Mucosa of descending colon (tissue), 3 donors: ENCODE measurements at regions not wholly inside any gene's neighbourhood (a gene's known extent, or its start where the extent isn't known, plus 50 kb on each side); places are given as distances from the start of the nearest gene placed in this dataset.

Experiments
- ATAC-seq: fragments of 200-7000 bp; cut with Tn5 transposase; one replicate; pipeline ENCODE4 v1.9.1; 2020; ENCODE audit warnings: mild to moderate bottlenecking, moderate library complexity
- DNase-seq, 3 donors: peaks; one replicate each; pipeline ENCODE4 v3.0.0-alpha.2; 2020
- H3K36me3 ChIP-seq: fragments of 200-600 bp; one replicate; pipeline ENCODE4 v1.8.0; 2021; ENCODE audit warnings: low read depth, mild to moderate bottlenecking
- H3K4me1 ChIP-seq: fragments of 200-600 bp; one replicate; pipeline ENCODE4 v1.8.0; 2021; ENCODE audit warnings: low read depth, mild to moderate bottlenecking
- H3K4me3 ChIP-seq: fragments of 200-600 bp; one replicate; pipeline ENCODE4 v1.8.0; 2021; ENCODE audit warnings: mild to moderate bottlenecking
- H3K9me3 ChIP-seq: fragments of 200-600 bp; one replicate; pipeline ENCODE4 v1.8.0; 2021; ENCODE audit warnings: mild to moderate bottlenecking
- CTCF ChIP-seq: fragments of 200-600 bp; IDR thresholded peaks from one replicate; pipeline ENCODE4 v1.8.0; 2022; ENCODE audit warnings: antibody characterized with exemption, mild to moderate bottlenecking
- intact Hi-C, 2 donors: fragments of 100-400 bp; cut with DNase I in 1 of 2; cut with micrococcal nuclease in 1 of 2; formaldehyde crosslinking; loops; one replicate each; pipeline versions ENCODE4 v1.11.0 to v1.11.1; 2022; cut with DNase I, micrococcal nuclease
- donor health status: DM: no; HTN: no; CAD: no; lungs with moderate emphysema.
- donor health status: DM: no; HTN: no; CAD: no.
- donor health status: DM: no; HTN: yes; CAD: no.

GRCh38 chr13:84481958-84482357 is 599.7 kb upstream of the SLITRK1 start:
- DNase-seq (no peak), ATAC-seq (no peak)
- Histone ChIP-seq H3K9me3 (no peaks in the 10 kb centered on the region), H3K36me3 (no peaks in the 10 kb centered on the region), H3K4me3 (no peak overlapping the region), H3K4me1 (no peaks in the 10 kb centered on the region)
- intact Hi-C loops: no loop called here
- no peak for TF ChIP-seq CTCF

DNA sequence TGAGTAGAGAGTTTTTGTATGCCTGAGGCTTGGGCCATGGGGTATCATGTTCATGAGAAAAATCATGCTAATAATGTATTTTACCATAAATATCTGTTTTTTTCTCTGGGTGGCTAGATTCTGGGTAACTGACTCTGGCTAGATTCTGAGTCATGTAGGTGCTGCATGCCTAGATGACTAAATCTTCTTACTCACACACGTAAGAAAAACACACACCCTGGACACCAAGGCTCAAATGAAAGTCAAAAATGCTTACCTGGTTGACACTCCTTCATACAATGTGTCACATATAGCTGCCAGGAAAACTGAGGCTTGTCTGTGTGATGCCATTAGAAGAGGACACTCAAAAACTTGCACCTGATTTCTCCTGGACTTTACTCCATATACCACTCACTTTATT is 597.4 kb upstream of the SLITRK1 start:
- no peak for DNase-seq
- Histone ChIP-seq H3K36me3 (no peaks in the 10 kb centered on the region), H3K4me1 (no peaks in the 10 kb centered on the region), H3K9me3 (peaks cover 8% of the 10 kb centered on the region), H3K4me3 (no peak overlapping the region)
- no peak for ATAC-seq
- intact Hi-C loops: no loop called here
- TF ChIP-seq CTCF: no peak

GRCh38 chr13:84470528-84470927 is 588.3 kb upstream of the SLITRK1 start:
- TF ChIP-seq CTCF: no peak
- Histone ChIP-seq H3K4me3 (no peak overlapping the region), H3K4me1 (no peaks in the 10 kb centered on the region), H3K9me3 (peaks cover 10% of the 10 kb centered on the region), H3K36me3 (no peaks in the 10 kb centered on the region)
- DNase-seq: no peak
- ATAC-seq: no peak
- intact Hi-C loops: no loop called here

DNA sequence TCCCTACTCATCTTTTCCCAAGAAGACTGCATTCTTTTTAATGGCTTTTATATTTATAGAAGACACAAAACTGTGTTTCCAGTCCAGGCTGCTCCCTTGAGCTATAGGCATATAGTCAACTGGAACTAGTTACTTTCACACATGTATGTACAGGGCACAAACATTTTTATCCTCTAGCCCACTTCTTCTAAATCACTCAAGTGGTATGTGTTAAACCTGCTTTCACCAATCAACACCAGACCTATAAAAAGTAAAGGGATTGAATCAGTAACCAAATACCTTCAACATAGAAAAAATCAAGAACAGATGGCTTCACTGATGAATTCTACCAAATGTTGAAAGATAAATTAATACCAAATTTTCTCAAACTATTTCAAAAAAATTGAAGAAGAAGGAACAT is 584.2 kb upstream of the SLITRK1 start:
- Histone ChIP-seq H3K36me3 (no peaks in the 10 kb centered on the region), H3K4me3 (no peak overlapping the region), H3K9me3 (peaks cover 29% of the 10 kb centered on the region), H3K4me1 (no peaks in the 10 kb centered on the region)
- no peak for TF ChIP-seq CTCF
- intact Hi-C loops: no loop called here
- no peak for DNase-seq
- ATAC-seq: no peak

GRCh38 chr13:84460989-84461388 is 578.7 kb upstream of the SLITRK1 start:
- no peak for ATAC-seq
- DNase-seq: no peak
- intact Hi-C loops: no loop called here
- Histone ChIP-seq H3K9me3 (peaks cover 34% of the 10 kb centered on the region), H3K4me3 (no peak overlapping the region), H3K36me3 (no peaks in the 10 kb centered on the region), H3K4me1 (no peaks in the 10 kb centered on the region)
- no peak for TF ChIP-seq CTCF
